ENCODE measurements at regions not wholly inside any gene's neighbourhood (a gene's known extent, or its start where the extent isn't known, plus 50 kb on each side); places are given as distances from the start of the nearest gene placed in this dataset.

DNA sequence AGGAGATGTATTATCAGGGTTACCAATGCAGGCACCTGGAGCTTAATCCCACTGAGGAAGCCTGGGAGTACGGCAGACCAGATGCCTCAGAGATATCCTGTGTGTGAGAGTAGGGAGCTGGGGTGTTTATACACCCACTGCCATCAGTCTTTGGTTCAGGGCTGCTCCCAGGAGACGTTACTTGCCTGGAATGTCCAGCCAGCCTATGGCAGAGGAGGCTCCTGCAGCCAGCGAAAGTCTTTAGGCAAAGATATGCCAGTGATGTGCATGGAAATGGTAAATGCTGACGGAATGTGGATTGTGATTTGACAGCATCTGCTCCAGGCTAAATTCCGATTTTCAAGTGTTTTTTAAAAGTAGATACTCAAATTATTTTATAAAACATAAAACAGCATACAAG, 282.0 kb downstream of the BTBD3 start (continued):
- TF ChIP-seq KLF1 (tag; IDR thresholded peaks at IDR 0.05) (no peak), PURB (CRISPR knock-in tag; IDR thresholded peaks at IDR 0.05; ENCODE audit: low read depth) (no peak)

DNA sequence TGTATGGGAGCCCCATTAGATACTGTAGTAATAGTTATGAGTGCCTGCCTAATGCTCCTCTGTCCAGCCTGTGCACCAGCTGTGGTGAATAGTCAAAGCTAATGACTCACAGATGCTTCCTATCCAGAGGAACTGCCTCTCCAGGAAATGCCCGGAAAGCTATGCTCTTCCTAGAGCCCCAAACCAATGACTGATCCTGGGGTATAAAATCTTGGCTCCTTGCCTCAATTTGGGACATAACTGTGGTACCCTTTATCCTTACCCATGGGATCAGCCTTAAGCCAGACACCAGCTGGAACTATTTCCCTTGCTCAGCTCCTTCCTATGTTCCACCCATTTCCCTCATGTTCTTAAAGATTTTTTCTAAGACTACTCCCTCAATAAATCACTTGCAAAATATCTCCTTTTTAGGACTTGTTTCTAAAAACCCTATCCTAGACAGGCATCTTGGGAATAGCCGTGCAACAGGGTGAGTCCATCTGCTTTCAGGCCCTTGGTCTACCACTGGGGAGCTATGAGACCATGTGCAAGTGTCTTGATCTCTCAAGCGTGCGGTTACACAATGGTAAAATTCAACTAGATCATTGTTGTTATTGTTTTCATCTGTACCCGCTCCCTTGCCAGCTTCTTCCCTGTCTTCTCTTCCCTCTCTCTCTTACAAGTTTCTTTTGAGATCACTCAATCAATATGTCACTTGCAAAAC, 283.7 kb downstream of the BTBD3 start:
- intact Hi-C loops (cut with micrococcal nuclease) = no loop called here
- TF ChIP-seq SMC3 (conservative IDR thresholded peaks at IDR 0.05; ENCODE audit: insufficient read depth, low read depth, low read length) = no peak
- TF ChIP-seq, protein P1, sequence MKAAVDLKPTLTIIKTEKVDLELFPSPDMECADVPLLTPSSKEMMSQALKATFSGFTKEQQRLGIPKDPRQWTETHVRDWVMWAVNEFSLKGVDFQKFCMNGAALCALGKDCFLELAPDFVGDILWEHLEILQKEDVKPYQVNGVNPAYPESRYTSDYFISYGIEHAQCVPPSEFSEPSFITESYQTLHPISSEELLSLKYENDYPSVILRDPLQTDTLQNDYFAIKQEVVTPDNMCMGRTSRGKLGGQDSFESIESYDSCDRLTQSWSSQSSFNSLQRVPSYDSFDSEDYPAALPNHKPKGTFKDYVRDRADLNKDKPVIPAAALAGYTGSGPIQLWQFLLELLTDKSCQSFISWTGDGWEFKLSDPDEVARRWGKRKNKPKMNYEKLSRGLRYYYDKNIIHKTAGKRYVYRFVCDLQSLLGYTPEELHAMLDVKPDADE (conservative IDR thresholded peaks at IDR 0.05; ENCODE audit: control insufficient read depth, low read depth, low read length) = no peak
- no peak for TF ChIP-seq NR3C1 (CRISPR knock-in tag; IDR thresholded peaks at IDR 0.05)
- TF ChIP-seq ZNF551 (CRISPR knock-in tag; IDR thresholded peaks at IDR 0.05) = no peak
- no peak for TF ChIP-seq SMARCE1 (IDR thresholded peaks at IDR 0.05)
- TF ChIP-seq MYNN (IDR thresholded peaks at IDR 0.05) = no peak
- no peak for TF ChIP-seq MYNN (CRISPR knock-in tag; IDR thresholded peaks at IDR 0.05)
- TF ChIP-seq, protein P2, sequence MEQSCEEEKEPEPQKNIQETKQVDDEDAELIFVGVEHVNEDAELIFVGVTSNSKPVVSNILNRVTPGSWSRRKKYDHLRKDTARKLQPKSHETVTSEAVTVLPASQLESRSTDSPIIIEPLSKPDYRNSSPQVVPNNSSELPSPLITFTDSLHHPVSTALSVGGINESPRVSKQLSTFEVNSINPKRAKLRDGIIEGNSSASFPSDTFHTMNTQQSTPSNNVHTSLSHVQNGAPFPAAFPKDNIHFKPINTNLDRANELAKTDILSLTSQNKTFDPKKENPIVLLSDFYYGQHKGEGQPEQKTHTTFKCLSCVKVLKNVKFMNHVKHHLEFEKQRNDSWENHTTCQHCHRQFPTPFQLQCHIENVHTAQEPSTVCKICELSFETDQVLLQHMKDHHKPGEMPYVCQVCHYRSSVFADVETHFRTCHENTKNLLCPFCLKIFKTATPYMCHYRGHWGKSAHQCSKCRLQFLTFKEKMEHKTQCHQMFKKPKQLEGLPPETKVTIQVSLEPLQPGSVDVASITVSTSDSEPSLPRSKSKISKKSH (CRISPR knock-in tag; IDR thresholded peaks at IDR 0.05) = no peak
- no peak for TF ChIP-seq PYGO2 (tag; IDR thresholded peaks at IDR 0.05)
- no peak for TF ChIP-seq CBX5 (IDR thresholded peaks at IDR 0.05; ENCODE audit: borderline replicate concordance, low read depth)
- TF ChIP-seq ZNF175 (CRISPR knock-in tag; IDR thresholded peaks at IDR 0.05; ENCODE audit: low read depth) = no peak
- TF ChIP-seq KLF13 (tag; IDR thresholded peaks at IDR 0.05; ENCODE audit: borderline replicate concordance, low read depth) = no peak
- TF ChIP-seq PRPF4 (IDR thresholded peaks at IDR 0.05; ENCODE audit: insufficient read depth, low read depth, low read length, poor library complexity, severe bottlenecking) = no peak
- TF ChIP-seq TAL1 (IDR thresholded peaks at IDR 0.05) = no peak
- TF ChIP-seq, protein P3, sequence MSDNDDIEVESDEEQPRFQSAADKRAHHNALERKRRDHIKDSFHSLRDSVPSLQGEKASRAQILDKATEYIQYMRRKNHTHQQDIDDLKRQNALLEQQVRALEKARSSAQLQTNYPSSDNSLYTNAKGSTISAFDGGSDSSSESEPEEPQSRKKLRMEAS (CRISPR knock-in tag; IDR thresholded peaks at IDR 0.05) = no peak

More for the DNA sequence above, 283.7 kb downstream of the BTBD3 start:
- BruUV-seq (replicated peaks) = no TSS peak
- Histone ChIP-seq H3K9me1 (ENCODE audit: control insufficient read depth, insufficient read depth, low read length) (no peaks in the 10 kb centered on the region), H3K9ac (ENCODE audit: insufficient read depth in 1 of 2, low read depth in 2 of 2, low read length in 2 of 2) (no peak overlapping the region), H3K4me1 (replicated peaks in 1 of 2; ENCODE audit: control insufficient read depth in 2 of 2, insufficient read depth in 2 of 2, low read length in 2 of 2) (no peaks in the 10 kb centered on the region), H2AFZ (ENCODE audit: low read depth, low read length) (no peak overlapping the region), H4K20me1 (replicated peaks; ENCODE audit: control insufficient read depth, insufficient read depth, low read length) (no peaks in the 10 kb centered on the region), H3K9me3 (replicated peaks; ENCODE audit: control insufficient read depth, insufficient read depth, low read depth, low read length) (no peaks in the 10 kb centered on the region), H3K79me2 (ENCODE audit: control insufficient read depth, insufficient read depth, low read length) (no peaks in the 10 kb centered on the region), H3K27ac (ENCODE audit: extremely low read depth, low read depth, low read length) (no peak overlapping the region), H3K4me3 (no peak overlapping the region), H3K4me2 (ENCODE audit: insufficient read depth, low read length) (no peak overlapping the region), H3K36me3 (ENCODE audit: control insufficient read depth, insufficient read depth, low read length) (no peaks in the 10 kb centered on the region), H3K27me3 (ENCODE audit: control insufficient read depth in 2 of 2, insufficient read depth in 2 of 2, low read length in 2 of 2) (no peaks in the 10 kb centered on the region)
- ATAC-seq (no peak), DNase-seq (ENCODE audit: extremely low read depth in 1 of 4, low spot score in 3 of 4) (no peak), FAIRE-seq (no peak)
- ChIA-PET POLR2A (no interaction called here), CTCF (ENCODE audit: low intra/inter-chr PET ratio) (no interaction called here)
- WGBS (ENCODE audit: insufficient coverage, low coverage, missing lambda C conversion rate) = 3% methylated on average over 4 of the region's 5 CpGs
- in situ Hi-C loops (cut with MboI) = no loop called here
